Ishikawa (cell line): ENCODE measurements at regions not wholly inside any gene's neighbourhood (a gene's known extent, or its start where the extent isn't known, plus 50 kb on each side); places are given as distances from the start of the nearest gene placed in this dataset.
A peak's percentile ranks its signal among the peaks of the same experiment; 100 is the strongest.

Experiments used
- CREB1 ChIP-seq: IDR thresholded peaks from 2 replicates; pipeline ENCODE4 v1.6.1; 2012; ENCODE audit warnings: low read depth
- EP300 ChIP-seq: IDR thresholded peaks from 2 replicates; pipeline ENCODE4 v1.6.1; 2012; ENCODE audit warnings: borderline replicate concordance
- RAD21 ChIP-seq: IDR thresholded peaks from 2 replicates; pipeline ENCODE4 v1.6.1; 2012; ENCODE audit warnings: low read depth
- TEAD4 ChIP-seq: IDR thresholded peaks from 2 replicates; pipeline ENCODE4 v1.6.1; 2012
- YY1 ChIP-seq: IDR thresholded peaks from 2 replicates; pipeline ENCODE4 v1.6.1; 2012; ENCODE audit warnings: low read depth

DNA sequence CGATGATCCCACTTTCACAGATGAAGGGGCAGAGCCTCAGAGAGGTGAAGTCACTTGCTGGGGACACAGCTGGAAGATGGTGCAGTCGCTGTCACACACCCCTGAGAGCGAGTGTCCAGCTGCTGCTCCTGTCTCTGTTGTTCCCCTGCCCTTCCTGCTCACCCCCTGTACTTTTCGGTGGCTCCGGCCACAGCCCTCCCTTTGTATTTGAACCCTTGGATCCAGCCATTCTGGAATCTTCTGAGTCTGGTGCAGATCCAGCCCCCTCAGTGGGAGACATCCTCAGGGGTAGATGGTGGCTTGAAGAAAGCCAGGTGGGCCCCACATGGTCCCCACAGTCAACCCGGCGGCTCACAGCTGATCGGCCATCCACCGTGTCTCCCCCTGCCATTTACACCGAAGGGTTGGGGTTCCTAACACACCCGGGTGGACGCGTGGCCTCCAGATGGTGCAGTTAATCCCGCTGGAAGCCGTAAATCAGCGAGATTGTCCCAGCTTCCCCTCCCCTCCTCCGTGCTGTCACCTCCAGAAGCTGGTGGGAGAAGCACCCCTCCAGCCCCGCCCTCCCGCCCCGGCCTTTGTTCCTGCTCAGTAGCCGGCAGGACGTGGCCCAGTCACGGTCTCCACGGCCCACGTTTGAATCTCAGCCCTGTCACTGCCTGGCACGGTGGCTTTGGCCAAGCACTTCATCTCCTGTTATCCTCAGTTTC is 204.8 kb downstream of the C9orf50 start:
- TF ChIP-seq RAD21 (no peak), CREB1 (no peak), EP300 (peak; percentile 28; the same call in 1 of the 2 replicates), TEAD4 (no peak), YY1 (no peak)
